ENCODE measurements at regions not wholly inside any gene's neighbourhood (a gene's known extent, or its start where the extent isn't known, plus 50 kb on each side); places are given as distances from the start of the nearest gene placed in this dataset.

DNA sequence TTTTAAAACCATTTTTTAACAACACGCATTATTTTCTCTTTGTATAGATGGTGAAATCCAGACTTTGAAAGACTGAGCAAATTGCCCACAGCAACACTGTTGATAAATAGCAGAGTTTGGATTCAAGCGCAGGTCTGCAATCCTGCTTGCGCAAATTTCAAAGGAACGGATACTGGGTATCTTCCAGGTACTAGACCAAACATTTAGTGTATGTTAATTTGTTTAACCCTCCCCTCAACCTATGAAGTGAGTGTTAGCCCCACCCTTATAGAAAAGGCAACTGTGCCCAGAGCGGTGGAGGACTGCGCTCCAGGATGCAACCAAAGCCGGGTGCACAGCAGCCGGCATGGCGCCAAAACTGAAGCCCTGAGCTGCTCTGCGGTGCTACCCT is 103.8 kb downstream of the CPN2 start:
- Histone ChIP-seq H3K4me3 (no peak overlapping the region), H3K27ac (no peak overlapping the region)
- no peak for DNase-seq (ENCODE audit: low spot score)
- TF ChIP-seq, protein P1, sequence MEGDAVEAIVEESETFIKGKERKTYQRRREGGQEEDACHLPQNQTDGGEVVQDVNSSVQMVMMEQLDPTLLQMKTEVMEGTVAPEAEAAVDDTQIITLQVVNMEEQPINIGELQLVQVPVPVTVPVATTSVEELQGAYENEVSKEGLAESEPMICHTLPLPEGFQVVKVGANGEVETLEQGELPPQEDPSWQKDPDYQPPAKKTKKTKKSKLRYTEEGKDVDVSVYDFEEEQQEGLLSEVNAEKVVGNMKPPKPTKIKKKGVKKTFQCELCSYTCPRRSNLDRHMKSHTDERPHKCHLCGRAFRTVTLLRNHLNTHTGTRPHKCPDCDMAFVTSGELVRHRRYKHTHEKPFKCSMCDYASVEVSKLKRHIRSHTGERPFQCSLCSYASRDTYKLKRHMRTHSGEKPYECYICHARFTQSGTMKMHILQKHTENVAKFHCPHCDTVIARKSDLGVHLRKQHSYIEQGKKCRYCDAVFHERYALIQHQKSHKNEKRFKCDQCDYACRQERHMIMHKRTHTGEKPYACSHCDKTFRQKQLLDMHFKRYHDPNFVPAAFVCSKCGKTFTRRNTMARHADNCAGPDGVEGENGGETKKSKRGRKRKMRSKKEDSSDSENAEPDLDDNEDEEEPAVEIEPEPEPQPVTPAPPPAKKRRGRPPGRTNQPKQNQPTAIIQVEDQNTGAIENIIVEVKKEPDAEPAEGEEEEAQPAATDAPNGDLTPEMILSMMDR (IDR thresholded peaks at IDR 0.05): no peak

DNA sequence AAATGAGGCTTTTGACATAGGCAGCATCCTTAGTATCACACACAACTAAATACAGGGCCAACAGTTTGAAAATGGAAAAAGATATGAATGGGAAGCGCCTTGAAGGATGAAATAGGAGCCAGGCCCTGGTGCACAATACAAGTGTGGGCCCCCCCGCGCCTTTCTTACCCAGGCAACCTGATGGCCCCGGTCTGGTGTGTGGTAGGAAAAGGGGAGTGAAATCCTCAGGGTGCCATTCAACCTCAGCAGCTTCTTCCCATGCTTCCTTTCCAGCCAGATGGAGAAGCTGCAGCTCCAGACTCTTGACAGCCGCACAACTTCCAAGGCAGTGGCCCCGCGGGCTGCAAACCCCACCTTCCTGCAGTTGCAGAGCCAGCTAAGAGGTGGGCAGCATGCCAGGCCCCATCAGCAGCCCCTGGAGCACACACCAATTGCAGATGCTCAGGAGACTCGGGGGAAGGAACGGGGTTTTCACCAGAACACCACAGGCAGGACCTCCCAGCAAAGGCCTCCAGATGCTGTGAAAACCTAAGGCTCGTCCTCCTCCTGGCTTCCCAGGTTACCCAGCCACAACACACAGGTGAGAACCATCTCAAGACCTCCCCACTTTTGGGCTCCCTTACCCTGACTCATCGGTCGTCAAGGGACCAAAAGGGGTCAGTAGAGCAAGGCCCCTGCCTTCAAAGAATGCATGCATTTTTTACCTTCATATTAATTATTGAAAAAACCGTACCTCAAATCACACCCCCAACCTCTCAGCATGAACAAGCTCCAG is 101.6 kb downstream of the CPN2 start:
- TF ChIP-seq, protein P1 (IDR thresholded peaks at IDR 0.05): no peak
- DNase-seq (ENCODE audit: low spot score): no peak
- Histone ChIP-seq H3K4me3 (no peak overlapping the region), H3K27ac (no peak overlapping the region)

DNA sequence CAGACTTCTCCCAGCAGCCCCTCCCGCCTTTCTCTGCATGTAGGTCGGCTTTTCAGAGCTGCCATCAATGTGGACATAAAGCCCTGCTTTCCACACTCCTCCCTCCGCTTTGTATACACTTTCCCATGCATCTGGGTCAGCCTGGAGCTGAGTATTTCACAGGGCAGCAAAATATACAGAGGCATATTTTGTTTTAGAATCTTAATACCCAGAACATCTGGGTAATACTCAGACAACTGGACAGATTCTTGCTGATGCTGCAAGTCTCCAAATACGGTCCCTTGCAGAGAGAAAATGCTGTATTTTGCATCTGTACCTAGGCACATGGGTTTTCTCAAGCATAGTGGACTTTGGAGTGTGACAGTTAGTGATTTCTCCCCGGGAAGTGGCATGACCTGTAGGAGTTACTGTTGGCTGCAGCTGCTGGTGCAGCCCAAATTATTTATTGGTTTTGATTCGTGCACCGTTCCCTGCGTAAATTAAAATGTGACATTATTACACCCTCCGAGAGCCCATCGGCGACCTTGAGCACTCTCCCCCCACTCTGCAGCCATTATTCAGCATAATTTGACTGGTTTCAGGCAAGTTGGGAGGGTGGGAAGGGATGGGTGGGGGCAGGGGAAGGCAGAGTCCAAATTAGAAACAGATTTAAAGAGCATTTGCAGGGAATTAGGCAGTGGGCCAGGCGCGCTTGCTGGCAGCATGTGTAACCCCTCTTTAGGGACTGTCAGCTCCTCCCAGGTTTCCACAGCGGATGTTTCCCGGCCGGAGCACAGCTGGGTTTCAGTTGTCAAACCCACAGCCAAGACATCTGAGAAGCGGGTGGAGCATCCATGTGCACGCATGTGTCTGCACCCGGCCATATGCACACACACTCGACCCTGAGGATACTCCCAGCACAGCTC is 100.8 kb downstream of the CPN2 start:
- Histone ChIP-seq H3K27ac (no peak overlapping the region), H3K4me3 (peak overlapping the region; percentile 47)
- TF ChIP-seq, protein P1 (IDR thresholded peaks at IDR 0.05): no peak
- no peak for DNase-seq (ENCODE audit: low spot score)

DNA sequence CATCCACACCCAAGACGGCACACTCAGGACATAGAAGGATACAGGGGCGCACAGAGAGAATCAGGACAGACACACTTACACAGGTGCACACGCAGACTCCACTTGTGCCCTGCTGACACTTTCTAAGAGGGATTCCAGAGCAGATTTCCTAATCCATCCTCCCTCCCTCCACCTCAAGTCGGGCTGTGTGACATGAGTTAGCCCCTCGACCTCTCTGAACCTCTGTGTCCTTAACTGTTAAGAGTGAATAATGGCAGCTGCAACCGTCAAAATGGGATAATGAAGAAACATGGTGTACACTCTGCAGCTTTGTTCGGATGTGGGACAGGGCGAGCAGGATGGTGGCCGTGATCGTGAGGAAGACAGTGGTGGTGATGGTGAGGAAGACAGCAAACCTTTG is 100.1 kb downstream of the CPN2 start:
- H3K4me3 ChIP-seq: no peak overlapping the region

DNA sequence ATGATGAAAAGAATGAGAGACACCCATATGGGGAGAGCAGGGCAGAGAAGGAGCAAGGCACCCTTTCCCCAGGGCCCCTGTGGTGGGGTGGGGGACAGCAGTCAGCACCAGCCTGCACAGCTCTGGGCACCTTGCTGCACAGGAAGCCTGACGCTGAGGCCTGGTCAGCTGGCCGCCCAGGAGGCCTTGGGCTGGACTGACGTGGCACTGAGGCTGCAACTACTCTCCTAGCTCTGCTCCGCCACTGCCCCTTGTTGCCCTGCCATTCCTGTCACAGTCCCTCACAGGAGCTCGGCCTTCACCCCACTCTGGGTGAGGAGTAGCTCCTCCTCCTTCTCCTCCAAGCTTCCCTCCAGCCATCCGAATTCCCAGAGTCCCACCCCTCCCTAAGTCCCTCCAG is 99.7 kb downstream of the CPN2 start:
- TF ChIP-seq, protein P1 (IDR thresholded peaks at IDR 0.05): no peak
- no peak overlapping the region for H3K27ac ChIP-seq

More for the DNA sequence above, 100.1 kb downstream of the CPN2 start:
- TF ChIP-seq, protein P1 (IDR thresholded peaks at IDR 0.05): no peak
- no peak overlapping the region for H3K27ac ChIP-seq
- DNase-seq (ENCODE audit: low spot score): no peak

DNA sequence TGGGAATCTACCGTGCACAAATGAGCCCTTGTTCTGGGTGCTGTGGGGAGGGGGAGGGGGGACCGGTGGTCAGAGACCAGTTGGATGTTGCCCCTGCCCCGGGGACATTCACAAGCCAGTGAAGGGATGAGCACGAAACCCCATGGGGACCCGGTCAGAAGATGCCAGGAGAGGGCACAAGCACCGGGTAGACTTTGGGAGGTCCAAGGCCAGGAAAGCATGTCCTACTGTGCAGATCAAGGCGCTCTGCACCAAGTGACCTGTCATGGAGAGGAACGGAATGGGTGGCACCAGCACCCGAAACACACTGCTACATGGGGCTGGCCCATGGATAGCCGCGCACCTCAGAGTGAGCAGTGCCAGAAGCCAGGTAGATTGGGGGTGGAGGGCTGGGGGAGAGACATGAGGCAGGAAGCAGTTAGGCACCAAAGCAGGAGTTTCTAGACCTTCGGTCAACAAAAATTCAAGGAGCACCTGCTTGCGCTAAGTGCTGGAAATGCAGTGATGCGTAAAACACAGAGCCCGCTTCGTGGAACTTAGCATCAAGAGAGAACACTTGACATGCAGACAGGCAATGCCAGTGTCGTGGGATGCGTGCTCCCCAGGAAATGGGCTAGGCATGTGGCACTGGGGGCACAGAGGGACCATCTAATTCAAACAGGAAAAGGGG is 99.1 kb downstream of the CPN2 start:
- Histone ChIP-seq H3K4me3 (no peak overlapping the region), H3K27ac (no peak overlapping the region)
- TF ChIP-seq, protein P1 (IDR thresholded peaks at IDR 0.05): no peak
- no peak for DNase-seq (ENCODE audit: low spot score)

More for the DNA sequence above, 99.7 kb downstream of the CPN2 start:
- DNase-seq (ENCODE audit: low spot score): no peak
- no peak overlapping the region for H3K4me3 ChIP-seq
